Prostate gland (tissue), 2 donors: ENCODE measurements at regions not wholly inside any gene's neighbourhood (a gene's known extent, or its start where the extent isn't known, plus 50 kb on each side); places are given as distances from the start of the nearest gene placed in this dataset.

Experiments
- CTCF ChIP-seq, 4 experiments: fragments of 200-600 bp in 2 of 4; fragments of 450-650 bp in 2 of 4; sonication (generic) in 2 of 4; IDR thresholded peaks; 1 replicate in 3 of 4; 2 replicates in 1 of 4; pipeline ENCODE4 v1.5.1; 2016 to 2019; ENCODE audit warnings: antibody characterized with exemption in 4 of 4, mild to moderate bottlenecking in 2 of 4, moderate library complexity in 2 of 4
- POLR2A ChIP-seq: fragments of 450-650 bp; IDR thresholded peaks from one replicate; pipeline ENCODE4 v1.6.1; 2016; ENCODE audit warnings: antibody characterized with exemption, mild to moderate bottlenecking

- TF ChIP-seq CTCF (IDR thresholded peaks at IDR 0.05) = no peak
- TF ChIP-seq POLR2A = no peak
Measured at GRCh38 chr3:148197061-148197460, 500.6 kb upstream of the AGTR1 start.
